Thyroid gland (tissue), 4 donors: ENCODE measurements at regions not wholly inside any gene's neighbourhood (a gene's known extent, or its start where the extent isn't known, plus 50 kb on each side); places are given as distances from the start of the nearest gene placed in this dataset.

Source experiments
- POLR2A ChIP-seq, 2 donors: fragments of 450-650 bp; IDR thresholded peaks; one replicate each; pipeline ENCODE4 v1.6.1; 2017; ENCODE audit warnings: antibody characterized with exemption in 2 of 2, mild to moderate bottlenecking in 2 of 2, moderate library complexity in 1 of 2
- TF ChIP-seq, protein P1 (sequence below), 6 experiments: fragments of 200-600 bp in 3 of 6; fragments of 450-650 bp in 3 of 6; sonication (generic) in 3 of 6; IDR thresholded peaks; one replicate each; pipeline ENCODE4 v1.5.1; 2016 to 2019; ENCODE audit warnings: antibody characterized with exemption in 6 of 6, mild to moderate bottlenecking in 2 of 6, inconsistent platforms in 1 of 6, moderate library complexity in 1 of 6

- TF ChIP-seq, protein P1, sequence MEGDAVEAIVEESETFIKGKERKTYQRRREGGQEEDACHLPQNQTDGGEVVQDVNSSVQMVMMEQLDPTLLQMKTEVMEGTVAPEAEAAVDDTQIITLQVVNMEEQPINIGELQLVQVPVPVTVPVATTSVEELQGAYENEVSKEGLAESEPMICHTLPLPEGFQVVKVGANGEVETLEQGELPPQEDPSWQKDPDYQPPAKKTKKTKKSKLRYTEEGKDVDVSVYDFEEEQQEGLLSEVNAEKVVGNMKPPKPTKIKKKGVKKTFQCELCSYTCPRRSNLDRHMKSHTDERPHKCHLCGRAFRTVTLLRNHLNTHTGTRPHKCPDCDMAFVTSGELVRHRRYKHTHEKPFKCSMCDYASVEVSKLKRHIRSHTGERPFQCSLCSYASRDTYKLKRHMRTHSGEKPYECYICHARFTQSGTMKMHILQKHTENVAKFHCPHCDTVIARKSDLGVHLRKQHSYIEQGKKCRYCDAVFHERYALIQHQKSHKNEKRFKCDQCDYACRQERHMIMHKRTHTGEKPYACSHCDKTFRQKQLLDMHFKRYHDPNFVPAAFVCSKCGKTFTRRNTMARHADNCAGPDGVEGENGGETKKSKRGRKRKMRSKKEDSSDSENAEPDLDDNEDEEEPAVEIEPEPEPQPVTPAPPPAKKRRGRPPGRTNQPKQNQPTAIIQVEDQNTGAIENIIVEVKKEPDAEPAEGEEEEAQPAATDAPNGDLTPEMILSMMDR (IDR thresholded peaks at IDR 0.05), result no peak
- TF ChIP-seq POLR2A (IDR thresholded peaks at IDR 0.05), result no peak
Measured at GRCh38 chr6:113540466-113540865, 316.7 kb upstream of the MARCKS start.
